GM19467 (cell line): ENCODE measurements at regions not wholly inside any gene's neighbourhood (a gene's known extent, or its start where the extent isn't known, plus 50 kb on each side); places are given as distances from the start of the nearest gene placed in this dataset.

ENCODE experiments used
- ATAC-seq: cut with Tn5 transposase; IDR thresholded peaks from one replicate; pipeline ENCODE4 v1.9.1; 2021; ENCODE audit warnings: mild to moderate bottlenecking, moderate library complexity; ENCODE audit not compliant: unreplicated experiment

GRCh38 chr2:150023663-150024062 lies 436.1 kb upstream of the MMADHC start:
- ATAC-seq: no peak

DNA sequence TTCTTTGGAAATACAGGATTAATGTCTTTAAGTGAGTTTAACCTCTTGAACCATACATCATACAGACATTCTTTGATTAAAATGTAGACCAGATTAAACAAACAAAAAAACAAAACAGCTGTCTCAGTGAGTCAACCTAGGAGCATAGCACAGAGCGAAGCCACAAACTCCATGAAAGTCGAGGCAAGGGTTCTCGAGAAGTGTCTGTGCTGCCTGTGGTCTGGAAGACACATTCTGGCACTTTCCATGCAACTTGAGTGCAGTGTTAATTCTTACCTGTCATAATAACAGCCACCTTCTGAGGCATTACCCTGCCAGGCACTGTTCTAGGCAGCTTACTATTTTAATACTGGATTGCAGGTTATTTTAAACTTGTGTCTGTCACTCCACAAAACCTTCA lies 435.5 kb upstream of the MMADHC start:
- no peak for ATAC-seq

DNA sequence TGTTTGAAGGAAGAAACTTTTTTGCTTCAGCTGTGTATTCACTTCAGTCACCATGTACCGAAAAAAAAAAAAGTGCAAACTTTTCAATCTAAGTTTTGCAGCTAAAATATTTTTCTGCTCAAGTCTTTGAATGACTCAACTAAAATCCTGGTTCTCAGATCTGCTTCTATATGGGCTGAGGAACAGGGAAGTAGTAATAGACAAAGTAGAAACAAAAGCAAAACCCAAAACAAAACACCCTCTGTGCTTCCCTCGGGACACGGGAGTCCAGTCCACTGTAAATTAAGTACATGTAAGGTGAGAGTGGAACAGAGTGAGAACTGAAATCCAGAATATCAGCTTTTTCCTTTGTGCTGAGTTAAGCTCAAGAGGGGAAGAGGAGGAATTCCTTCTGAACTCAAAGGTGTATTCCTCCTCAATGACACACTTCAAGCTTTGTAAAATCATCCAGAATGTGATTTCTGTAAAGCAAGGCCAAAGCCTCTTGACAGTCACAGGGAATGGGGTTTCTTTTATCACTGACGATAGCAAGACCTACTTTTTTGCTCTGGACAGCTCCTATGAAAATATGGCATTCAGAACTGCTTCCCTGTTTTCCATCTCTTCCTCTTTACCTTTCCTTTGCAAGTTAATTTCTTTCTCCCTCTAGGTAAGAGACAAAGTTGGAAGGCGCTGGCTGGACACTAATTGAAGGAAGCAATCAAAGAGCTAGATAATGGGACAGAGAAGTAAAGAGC lies 433.5 kb upstream of the MMADHC start:
- ATAC-seq: no peak

DNA sequence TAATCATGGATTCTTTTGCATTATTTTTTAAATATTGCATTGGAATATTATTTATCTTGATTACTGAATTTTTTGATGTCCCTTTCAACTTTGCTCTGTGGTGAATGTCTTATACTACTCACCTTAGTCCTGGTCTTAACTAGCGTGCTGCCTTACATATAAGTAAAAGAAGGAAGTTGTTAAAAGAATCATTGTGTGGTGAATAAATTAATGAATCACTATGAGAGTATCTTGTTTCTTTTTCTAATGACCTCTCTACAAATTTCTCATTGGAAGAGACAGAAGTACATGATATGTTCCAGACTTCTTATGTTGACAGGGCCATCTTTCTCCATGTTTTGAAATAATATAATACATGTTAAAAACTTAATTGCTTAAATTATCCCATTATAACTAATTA lies 432.6 kb upstream of the MMADHC start:
- ATAC-seq: no peak

DNA sequence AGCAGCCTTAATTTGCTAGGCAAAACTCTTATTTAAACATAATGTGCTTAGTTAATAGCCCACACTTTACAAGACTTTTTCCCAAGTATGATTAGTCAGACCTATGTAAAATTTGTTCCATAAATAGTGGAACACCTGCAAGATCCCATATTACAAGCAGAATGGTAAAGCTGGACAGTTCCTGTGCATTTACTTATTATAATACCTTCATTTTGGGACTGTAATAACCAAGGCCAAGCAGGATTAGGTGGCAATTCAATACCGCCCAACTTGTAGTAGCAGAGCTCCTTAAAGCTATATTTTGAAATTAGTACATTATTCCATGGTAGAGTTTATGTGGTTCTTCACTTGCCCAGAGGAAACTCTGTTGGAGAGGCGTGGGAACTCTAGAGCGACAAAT lies 431.5 kb upstream of the MMADHC start:
- no peak for ATAC-seq

GRCh38 chr2:150012986-150013385 lies 425.4 kb upstream of the MMADHC start:
- ATAC-seq: no peak

DNA sequence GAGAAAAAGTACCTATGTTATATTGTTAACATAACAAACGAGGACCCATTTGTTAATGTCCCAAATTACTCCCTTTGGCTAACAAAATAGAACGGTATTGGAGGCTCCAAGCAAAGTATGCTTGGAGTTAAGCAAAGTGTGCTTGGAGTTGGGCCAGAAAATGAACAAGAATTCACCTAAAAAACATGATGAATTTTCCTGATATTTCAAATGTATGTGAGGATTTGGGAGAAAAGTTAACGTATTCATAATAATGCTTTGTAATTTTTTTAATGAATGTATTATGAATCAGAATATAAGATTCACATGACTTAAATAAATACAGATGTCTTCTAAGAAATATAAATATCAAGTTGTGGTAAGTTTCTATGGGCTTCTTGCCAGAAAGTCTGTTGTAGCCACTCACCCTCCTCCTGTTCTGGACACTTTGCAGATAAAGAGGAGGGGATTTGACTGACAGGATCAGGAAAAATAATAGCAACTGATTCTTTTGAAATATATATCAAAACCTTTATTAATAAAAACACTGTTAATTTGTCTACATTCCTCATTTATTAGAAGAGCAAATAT lies 423.7 kb upstream of the MMADHC start:
- ATAC-seq: no peak

DNA sequence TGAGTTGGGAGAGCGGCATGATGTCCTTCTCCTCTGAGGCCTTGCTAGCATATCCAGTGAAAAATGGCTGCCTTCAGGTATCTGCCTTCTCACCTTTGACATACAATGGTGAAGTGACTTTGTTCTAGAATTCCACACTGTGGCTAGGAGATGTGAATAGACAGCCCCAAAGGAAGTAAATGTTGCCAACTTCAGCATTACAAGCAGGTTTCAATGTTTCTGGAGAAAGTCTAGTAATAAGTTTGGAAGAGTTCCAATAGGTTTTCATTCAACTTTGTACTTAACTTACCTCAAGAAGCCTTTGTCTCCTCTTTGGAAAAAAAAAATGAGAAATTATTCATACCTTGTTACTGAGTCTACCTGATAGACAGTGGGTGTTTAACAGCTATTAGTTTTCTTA lies 421.3 kb upstream of the MMADHC start:
- ATAC-seq: no peak

DNA sequence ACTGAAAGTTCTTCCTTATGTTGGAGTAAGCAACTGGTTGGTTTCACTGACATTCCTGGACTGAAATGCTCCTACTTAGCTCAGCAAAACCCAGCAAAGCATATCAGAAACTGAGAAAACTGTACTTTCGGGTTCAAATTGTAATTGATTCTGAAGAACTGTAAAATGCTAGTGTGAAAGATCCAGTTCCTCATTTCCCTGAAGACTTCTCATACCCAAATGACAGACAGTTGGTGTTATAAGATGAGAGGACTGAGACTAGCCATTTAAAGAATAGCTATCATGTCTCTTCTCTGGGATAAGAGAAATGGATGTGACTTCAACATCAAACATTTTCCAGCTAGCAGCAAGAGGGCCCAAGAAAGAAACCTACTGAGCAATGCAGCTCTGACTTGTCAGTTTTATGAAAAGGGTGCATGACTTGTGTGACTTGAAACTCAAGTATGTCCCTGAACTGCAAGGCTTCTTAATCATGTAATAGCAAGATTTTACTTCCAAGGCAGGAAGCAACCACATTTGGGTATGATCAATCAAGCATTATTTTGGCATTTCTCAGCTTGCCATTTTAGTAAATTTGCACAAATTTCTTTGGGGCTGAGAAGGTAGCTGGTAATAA lies 420.3 kb upstream of the MMADHC start:
- no peak for ATAC-seq

DNA sequence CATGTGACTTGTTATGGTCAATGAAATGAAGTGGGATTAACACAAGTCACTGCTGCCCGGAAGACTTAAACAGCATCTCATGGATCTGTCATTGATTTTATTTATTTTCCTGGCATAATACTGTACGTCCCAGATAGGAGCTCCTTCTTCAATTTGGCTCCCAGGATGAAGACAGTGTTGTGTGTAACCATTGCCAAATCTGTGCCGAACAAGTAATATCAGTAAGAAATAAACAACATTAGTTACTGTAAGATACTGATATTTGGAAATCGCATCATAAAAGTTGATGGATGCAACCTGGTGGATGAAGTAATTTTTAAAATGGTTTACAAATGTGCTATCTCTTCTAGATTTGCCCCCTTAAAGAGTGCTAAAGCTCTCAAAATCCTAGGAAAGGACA lies 419.0 kb upstream of the MMADHC start:
- ATAC-seq: no peak

- ATAC-seq: no peak
Observed at GRCh38 chr2:150003544-150003943, 416.0 kb upstream of the MMADHC start.

DNA sequence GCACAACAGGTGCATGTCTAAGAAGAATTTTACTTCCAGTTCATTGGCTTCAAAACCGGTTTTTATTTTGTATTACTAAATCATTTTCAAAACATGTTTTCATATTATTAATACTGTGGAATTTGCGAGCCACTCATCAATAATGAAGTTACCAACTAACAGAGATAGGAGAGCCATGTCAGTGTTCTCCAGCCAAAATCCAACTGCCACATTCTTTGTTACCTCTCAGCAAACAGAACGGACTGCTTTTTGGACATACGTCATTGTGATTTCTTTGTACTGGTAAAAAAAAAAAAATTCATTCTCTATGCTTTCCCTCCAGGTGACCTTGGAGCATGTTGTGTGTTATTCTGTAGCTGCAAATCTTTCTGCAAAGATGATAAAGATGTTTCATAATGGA lies 414.2 kb upstream of the MMADHC start:
- no peak for ATAC-seq

DNA sequence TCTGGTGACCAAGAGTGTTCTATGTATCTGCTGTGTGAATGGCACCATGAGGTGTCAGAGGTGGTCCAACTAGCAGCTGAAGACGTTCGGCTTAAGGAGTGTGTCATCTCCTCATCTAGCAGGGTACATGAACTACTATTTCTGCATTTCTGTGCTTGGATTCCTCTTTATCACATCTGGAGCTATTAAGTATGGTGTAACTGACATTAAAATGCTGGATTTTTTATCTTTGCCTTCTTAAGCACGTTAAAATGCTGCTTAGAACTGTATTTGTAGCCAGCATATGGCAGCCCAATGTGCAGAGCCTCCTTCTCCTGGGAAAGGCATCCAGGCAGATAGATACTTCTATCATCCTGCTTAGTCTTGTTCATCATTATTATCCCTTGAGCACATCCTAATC lies 409.3 kb upstream of the MMADHC start:
- ATAC-seq: no peak

GRCh38 chr2:149994057-149994728 lies 406.6 kb upstream of the MMADHC start:
- ATAC-seq: no peak

DNA sequence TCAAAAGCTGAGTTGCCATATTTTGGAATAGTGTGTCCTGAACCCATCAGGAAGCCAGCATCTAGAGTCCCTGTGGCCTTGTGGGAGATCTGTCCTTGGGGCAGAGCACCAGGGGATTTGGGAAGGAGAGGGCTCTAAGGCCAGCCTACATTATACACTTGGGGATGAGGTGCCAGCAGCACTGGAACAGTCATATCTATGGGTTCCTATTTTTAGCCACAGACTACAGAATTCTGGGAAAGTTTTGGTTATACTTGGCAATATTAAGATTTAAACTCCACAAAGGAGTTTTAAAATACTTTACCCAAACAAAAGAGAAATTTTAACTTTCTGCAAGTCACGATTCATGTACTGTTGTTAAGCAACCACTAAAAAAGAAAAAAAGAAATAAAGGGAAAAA lies 405.7 kb upstream of the MMADHC start:
- no peak for ATAC-seq

GRCh38 chr2:149991576-149991975 lies 404.0 kb upstream of the MMADHC start:
- ATAC-seq: no peak

GRCh38 chr2:149990965-149991364 lies 403.4 kb upstream of the MMADHC start:
- no peak for ATAC-seq

DNA sequence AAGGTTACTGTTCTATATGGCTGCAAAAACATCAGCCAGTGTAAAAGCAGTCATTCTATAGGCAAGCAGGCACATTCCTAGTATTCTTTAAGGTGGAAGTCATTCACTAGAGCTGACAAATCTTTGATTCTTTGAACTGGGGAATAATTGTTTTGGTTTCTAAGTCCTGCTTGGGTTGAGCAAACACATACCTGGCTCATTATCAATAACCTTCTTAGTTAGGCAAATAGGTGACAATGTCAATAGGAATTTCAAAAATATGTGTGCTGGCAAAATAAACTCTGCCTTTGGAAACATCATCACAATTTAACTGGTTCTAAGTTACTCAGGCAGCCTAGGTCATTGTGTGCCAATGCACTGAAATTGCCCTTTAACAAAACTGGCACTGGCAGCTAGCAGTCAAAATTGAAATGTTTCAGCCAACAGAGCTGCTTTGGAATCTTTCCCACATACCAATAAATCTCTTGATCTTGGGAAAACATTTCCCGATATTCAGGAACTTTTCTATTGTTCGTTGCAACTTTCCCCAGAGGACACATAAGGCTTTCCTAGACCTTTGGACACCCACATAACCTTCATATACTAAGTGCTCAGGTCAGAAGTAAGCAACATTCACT lies 402.0 kb upstream of the MMADHC start:
- ATAC-seq: no peak

- no peak for ATAC-seq
Observed at GRCh38 chr2:149988361-149988760, 400.8 kb upstream of the MMADHC start.

DNA sequence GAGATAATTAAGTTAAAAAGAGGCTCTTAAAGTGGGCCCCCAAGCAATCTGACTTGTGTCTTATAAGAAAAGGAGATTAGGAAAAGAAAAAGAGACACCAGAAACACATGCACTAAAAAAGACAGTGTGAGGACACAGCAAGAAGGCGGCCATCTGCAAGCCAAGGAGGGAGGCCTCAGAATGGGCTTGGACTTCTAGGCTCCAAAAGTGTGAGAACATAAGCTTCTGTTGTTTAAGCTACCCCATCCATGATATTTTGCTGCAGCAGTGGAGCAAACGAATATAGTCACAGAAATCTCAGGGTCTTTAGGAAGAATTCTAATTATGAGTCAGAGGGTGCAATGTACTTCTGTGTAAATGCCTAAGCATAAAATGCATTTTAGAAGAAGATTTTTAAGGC lies 399.3 kb upstream of the MMADHC start:
- no peak for ATAC-seq

DNA sequence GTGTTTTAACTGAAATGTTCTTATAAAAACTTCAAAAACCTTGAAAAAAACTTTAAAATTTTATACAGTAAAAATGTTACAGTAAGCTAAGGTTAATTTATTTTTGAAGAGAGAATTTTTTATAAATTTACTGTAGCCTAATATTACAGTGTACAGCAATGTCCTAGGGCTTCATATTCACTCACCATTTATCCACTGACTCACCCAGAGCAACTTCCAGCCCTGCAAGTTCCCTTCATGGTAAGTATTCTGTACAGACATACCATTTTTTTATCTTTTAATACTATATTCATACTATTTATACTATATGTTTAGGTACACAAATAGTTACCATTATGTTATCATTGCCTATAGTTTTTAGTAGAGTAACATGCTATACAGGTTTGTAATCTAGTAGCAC lies 396.7 kb upstream of the MMADHC start:
- ATAC-seq: no peak

DNA sequence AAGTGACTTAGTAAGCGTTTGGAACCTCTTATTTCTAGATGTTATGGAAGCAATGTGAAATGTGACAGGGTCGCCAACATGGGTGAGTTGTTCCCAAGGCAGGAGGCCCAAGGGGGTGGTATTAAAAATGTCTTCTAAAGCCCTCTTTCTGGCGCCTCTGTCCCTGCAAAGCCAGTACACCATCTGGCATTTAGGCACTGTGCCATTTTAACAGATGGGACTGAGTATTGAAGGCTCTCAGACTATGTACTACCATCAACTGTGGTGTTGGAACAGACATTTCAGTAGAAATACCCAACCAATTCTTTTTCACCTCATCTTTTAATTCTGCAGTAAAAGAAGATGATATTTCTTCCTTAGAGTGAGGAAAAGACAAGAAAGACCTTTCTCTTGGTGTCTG lies 384.5 kb upstream of the MMADHC start:
- ATAC-seq: no peak
